CD14-positive monocyte (primary cell): ENCODE measurements at regions not wholly inside any gene's neighbourhood (a gene's known extent, or its start where the extent isn't known, plus 50 kb on each side); places are given as distances from the start of the nearest gene placed in this dataset.
"Not testable (repeated sequence)": the region's sequence is repeated elsewhere in the genome, so short reads cannot be mapped to it uniquely, and the experiment has no call there.

Source experiments
- DNase-seq, 3 donors: peaks; one replicate each; pipeline ENCODE4 v3.0.0-alpha.2; 2011 to 2022
- H2AFZ ChIP-seq: 2 replicates; pipeline ENCODE4 v1.6.0; 2012; ENCODE audit warnings: mild to moderate bottlenecking, low read depth, low read length, inconsistent platforms; ENCODE audit not compliant: insufficient read depth, poor library complexity, severe bottlenecking
- H3K27ac ChIP-seq, 2 donors: 1 replicate in 1 of 2; 2 replicates in 1 of 2; pipeline ENCODE4 v1.5.1; 2012 to 2013; ENCODE audit warnings: low read length in 2 of 2, control low read depth in 1 of 2, inconsistent platforms in 1 of 2, low read depth in 1 of 2, mild to moderate bottlenecking in 1 of 2
- H3K27me3 ChIP-seq, 2 donors: one replicate each; pipeline versions ENCODE4 v1.6.0 to v1.6.1; 2011 to 2013; ENCODE audit warnings: low read length in 2 of 2; ENCODE audit not compliant: control insufficient read depth in 2 of 2, insufficient read depth in 2 of 2
- H3K36me3 ChIP-seq, 2 donors: replicated peaks in 1 of 2; 1 replicate in 1 of 2; 2 replicates in 1 of 2; pipeline versions ENCODE4 v1.5.1 to v1.6.1; 2012 to 2013; ENCODE audit warnings: low read length in 2 of 2, control low read depth in 1 of 2, inconsistent platforms in 1 of 2, mild to moderate bottlenecking in 1 of 2; ENCODE audit not compliant: insufficient read depth in 2 of 2, control insufficient read depth in 1 of 2
- H3K4me1 ChIP-seq, 2 donors: 1 replicate in 1 of 2; 2 replicates in 1 of 2; pipeline versions ENCODE4 v1.5.1 to v1.6.1; 2012 to 2013; ENCODE audit warnings: low read length in 2 of 2, control low read depth in 1 of 2, inconsistent platforms in 1 of 2, mild to moderate bottlenecking in 1 of 2, moderate library complexity in 1 of 2; ENCODE audit not compliant: insufficient read depth in 2 of 2, control insufficient read depth in 1 of 2
- H3K4me2 ChIP-seq: replicated peaks from 2 replicates; pipeline ENCODE3; 2012; ENCODE audit warnings: low read length, moderate library complexity, mild to moderate bottlenecking; ENCODE audit not compliant: poor library complexity, severe bottlenecking; ENCODE audit errors: extremely low read depth
- H3K4me3 ChIP-seq, 3 experiments: fragments of 200-600 bp in 1 of 3; sonication (generic) in 1 of 3; replicated peaks in 1 of 3; 1 replicate in 2 of 3; 2 replicates in 1 of 3; pipeline ENCODE4 v1.5.1; 2011 to 2013; ENCODE audit warnings: low read length in 3 of 3, mild to moderate bottlenecking in 3 of 3, control low read depth in 2 of 3, low read depth in 2 of 3, inconsistent platforms in 1 of 3, moderate library complexity in 1 of 3
- H3K79me2 ChIP-seq: 2 replicates; pipeline ENCODE4 v1.6.0; 2012; ENCODE audit warnings: mild to moderate bottlenecking, control low read depth, inconsistent platforms, low read length, moderate library complexity; ENCODE audit not compliant: insufficient read depth
- H3K9ac ChIP-seq: 2 replicates; pipeline ENCODE4 v1.6.0; 2017; ENCODE audit warnings: low read length, mild to moderate bottlenecking; ENCODE audit not compliant: insufficient read depth, poor library complexity, severe bottlenecking
- H3K9me3 ChIP-seq, 2 donors: replicated peaks in 1 of 2; 1 replicate in 1 of 2; 2 replicates in 1 of 2; pipeline versions ENCODE4 v1.5.1 to v1.6.1; 2012 to 2013; ENCODE audit warnings: low read length in 2 of 2, control low read depth in 1 of 2; ENCODE audit not compliant: control insufficient read depth in 1 of 2, insufficient read depth in 1 of 2
- H4K20me1 ChIP-seq: 2 replicates; pipeline ENCODE4 v1.6.0; 2012; ENCODE audit warnings: mild to moderate bottlenecking, low read length, control low read depth, moderate library complexity; ENCODE audit not compliant: insufficient read depth
- H3K27ac Mint-ChIP-seq, 7 donors: one replicate each; pipeline ENCODE4 v1.8.0; 2020; ENCODE audit warnings: mild to moderate bottlenecking in 7 of 7, mixed read lengths in 7 of 7, moderate library complexity in 6 of 7, inconsistent platforms in 2 of 7
- H3K27me3 Mint-ChIP-seq, 3 donors: one replicate each; pipeline ENCODE4 v1.8.0; 2021 to 2022; ENCODE audit warnings: low read depth in 3 of 3, mild to moderate bottlenecking in 3 of 3, mixed read lengths in 3 of 3, moderate library complexity in 3 of 3, inconsistent platforms in 1 of 3
- H3K36me3 Mint-ChIP-seq, 2 donors: one replicate each; pipeline ENCODE4 v1.8.0; 2020; ENCODE audit warnings: mixed read lengths in 2 of 2, inconsistent platforms in 1 of 2, mild to moderate bottlenecking in 1 of 2
- H3K4me1 Mint-ChIP-seq: one replicate; pipeline ENCODE4 v1.8.0; 2020; ENCODE audit warnings: mild to moderate bottlenecking, mixed read lengths
- H3K4me3 Mint-ChIP-seq, 2 donors: one replicate each; pipeline ENCODE4 v1.8.0; 2020; ENCODE audit warnings: mild to moderate bottlenecking in 2 of 2, mixed read lengths in 2 of 2, moderate library complexity in 1 of 2
- H3K9me3 Mint-ChIP-seq, 7 donors: one replicate each; pipeline ENCODE4 v1.8.0; 2020 to 2022; ENCODE audit warnings: mixed read lengths in 7 of 7, mild to moderate bottlenecking in 6 of 7, moderate library complexity in 6 of 7, inconsistent platforms in 2 of 7
- WGBS: methylation state at CpG from one replicate; pipeline ENCODE4 v1.1.5; 2013; ENCODE audit warnings: missing lambda C conversion rate; ENCODE audit not compliant: insufficient coverage; 5-methylcytosine and 5-hydroxymethylcytosine counted together
- intact Hi-C, 2 donors: fragments of 100-400 bp; cut with micrococcal nuclease; formaldehyde crosslinking; loops; one replicate each; pipeline versions ENCODE4 v1.15.0 to v1.15.1; 2023
- TF ChIP-seq, protein P1 (sequence below): fragments of 200-600 bp; IDR thresholded peaks from one replicate; pipeline ENCODE4 v1.8.0; 2022; ENCODE audit warnings: antibody characterized with exemption, mild to moderate bottlenecking

DNA sequence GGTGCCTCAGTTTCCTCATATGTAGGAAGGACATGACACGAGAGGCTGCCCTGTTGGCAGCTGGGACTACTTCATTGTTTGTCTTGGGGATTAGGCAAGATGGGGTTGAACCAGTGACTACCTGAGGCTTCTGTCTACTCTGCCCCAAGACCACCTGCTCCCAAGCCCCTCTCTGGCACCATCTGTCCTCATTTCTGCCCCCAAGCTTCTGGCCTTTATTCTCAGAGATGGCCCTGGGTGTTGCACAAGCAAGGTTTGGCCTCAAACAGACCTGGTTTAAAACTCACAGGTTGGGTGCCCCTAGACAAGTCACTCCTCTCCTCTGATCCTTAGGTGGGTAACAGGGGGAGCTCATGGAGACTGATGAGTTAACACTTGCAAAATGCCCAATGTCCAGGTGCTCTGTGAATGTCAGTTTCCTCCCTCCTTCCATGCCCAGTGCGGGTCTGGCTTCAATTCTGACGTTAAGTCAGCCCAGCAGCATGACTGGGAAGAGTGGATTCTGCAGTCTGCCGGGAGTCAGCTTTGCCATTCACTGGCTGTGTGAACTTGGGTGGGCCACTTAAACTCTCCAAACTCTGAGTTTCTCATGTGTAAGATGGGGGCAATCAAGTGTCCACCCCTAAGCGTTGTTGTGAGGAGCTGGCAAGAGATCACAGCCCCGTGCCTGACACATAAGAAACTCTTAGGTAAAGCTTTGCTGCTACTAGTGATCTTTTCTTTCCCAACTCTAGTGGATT is 84.5 kb upstream of the TOX2 start:
- Histone ChIP-seq H2AFZ (no peak overlapping the region), H3K79me2 (no peaks in the 10 kb centered on the region), H3K4me1 (no peaks in the 10 kb centered on the region), H3K36me3 (no peaks in the 10 kb centered on the region), H3K9ac (no peak overlapping the region), H4K20me1 (no peaks in the 10 kb centered on the region), H3K4me2 (no peak overlapping the region), H3K27ac (no peak overlapping the region), H3K27me3 (peaks cover 3 to 11% of the 10 kb centered on the region in 2 donors), H3K4me3 (no peak overlapping the region), H3K9me3 (peaks cover 0 to 5% of the 10 kb centered on the region in 2 donors)
- Mint-ChIP-seq H3K27me3 (peaks cover 9 to 39% (median 16%) of the 10 kb centered on the region in 3 donors), H3K36me3 (no peaks in the 10 kb centered on the region), H3K4me1 (no peaks in the 10 kb centered on the region), H3K9me3 (peaks cover 0 to 8% (median 2%) of the 10 kb centered on the region in 7 donors), H3K27ac (no peak overlapping the region), H3K4me3 (no peak overlapping the region)
- intact Hi-C loops: no loop called here
- DNase-seq: no peak
- TF ChIP-seq, protein P1, sequence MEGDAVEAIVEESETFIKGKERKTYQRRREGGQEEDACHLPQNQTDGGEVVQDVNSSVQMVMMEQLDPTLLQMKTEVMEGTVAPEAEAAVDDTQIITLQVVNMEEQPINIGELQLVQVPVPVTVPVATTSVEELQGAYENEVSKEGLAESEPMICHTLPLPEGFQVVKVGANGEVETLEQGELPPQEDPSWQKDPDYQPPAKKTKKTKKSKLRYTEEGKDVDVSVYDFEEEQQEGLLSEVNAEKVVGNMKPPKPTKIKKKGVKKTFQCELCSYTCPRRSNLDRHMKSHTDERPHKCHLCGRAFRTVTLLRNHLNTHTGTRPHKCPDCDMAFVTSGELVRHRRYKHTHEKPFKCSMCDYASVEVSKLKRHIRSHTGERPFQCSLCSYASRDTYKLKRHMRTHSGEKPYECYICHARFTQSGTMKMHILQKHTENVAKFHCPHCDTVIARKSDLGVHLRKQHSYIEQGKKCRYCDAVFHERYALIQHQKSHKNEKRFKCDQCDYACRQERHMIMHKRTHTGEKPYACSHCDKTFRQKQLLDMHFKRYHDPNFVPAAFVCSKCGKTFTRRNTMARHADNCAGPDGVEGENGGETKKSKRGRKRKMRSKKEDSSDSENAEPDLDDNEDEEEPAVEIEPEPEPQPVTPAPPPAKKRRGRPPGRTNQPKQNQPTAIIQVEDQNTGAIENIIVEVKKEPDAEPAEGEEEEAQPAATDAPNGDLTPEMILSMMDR: no peak
- 83% methylated on average over 1 of the region's 6 CpGs for WGBS

DNA sequence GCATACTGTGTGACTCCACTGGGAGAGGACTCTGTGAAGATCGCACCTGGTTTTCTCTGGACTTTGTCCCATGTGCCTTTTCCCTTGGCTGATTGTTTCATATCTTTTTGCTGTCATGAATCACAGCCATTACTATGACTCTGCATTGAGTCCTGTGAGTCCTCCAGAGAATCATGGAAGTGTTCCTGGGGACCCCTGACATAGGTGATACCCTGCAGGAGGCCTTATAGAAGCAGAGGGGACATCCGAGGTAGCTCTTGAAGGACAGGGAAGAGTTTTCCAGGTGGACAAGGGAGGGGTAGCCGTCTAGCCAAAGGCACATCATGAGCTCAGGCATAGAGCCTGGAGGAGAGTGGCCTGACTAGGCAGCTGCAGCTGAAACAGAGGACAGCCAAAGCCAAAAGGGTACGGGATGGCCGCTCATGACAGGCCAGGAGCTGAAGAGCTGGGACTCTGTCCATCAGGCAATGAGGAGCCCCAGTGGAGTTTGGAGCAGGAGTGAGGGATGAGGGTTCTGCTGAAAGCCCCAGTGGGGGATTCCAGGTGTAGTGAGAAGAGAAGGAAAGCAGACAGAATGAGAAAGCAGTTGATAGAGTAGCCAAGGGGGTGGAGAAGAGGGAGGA is 86.6 kb upstream of the TOX2 start:
- TF ChIP-seq, protein P1: no peak
- Mint-ChIP-seq H3K36me3 (no peaks in the 10 kb centered on the region), H3K27me3 (peaks cover 10 to 44% (median 20%) of the 10 kb centered on the region in 3 donors), H3K9me3 (peaks cover 0 to 8% (median 2%) of the 10 kb centered on the region in 7 donors), H3K27ac (peak overlapping the region in 1 of 7 donors; percentile 43), H3K4me3 (no peak overlapping the region), H3K4me1 (no peaks in the 10 kb centered on the region)
- H3K36me3 ChIP-seq: no peaks in the 10 kb centered on the region
- H4K20me1 ChIP-seq: no peaks in the 10 kb centered on the region
- no peaks in the 10 kb centered on the region for H3K4me1 ChIP-seq
- H3K27me3 ChIP-seq: peaks cover 5 to 17% of the 10 kb centered on the region in 2 donors
- no peak for DNase-seq
- H3K79me2 ChIP-seq: no peaks in the 10 kb centered on the region
- no peak overlapping the region for H2AFZ ChIP-seq
- H3K4me3 ChIP-seq: no peak overlapping the region
- H3K9ac ChIP-seq: no peak overlapping the region
- no peak overlapping the region for H3K27ac ChIP-seq
- H3K4me2 ChIP-seq: no peak overlapping the region
- WGBS: 88% methylated on average over 5 of the region's 5 CpGs
- intact Hi-C loops: no loop called here
- H3K9me3 ChIP-seq: peaks cover 0 to 5% of the 10 kb centered on the region in 2 donors

GRCh38 chr20:43826943-43827342 is 87.7 kb upstream of the TOX2 start:
- H3K9me3 ChIP-seq, H4K20me1 ChIP-seq, H3K4me3 Mint-ChIP-seq: not testable (repeated sequence)

More at GRCh38 chr20:43826943-43827342, 87.7 kb upstream of the TOX2 start:
- H3K79me2 ChIP-seq, H3K27ac ChIP-seq, H3K27ac Mint-ChIP-seq, DNase-seq, H3K4me1 ChIP-seq, H3K4me2 ChIP-seq, H2AFZ ChIP-seq, H3K9ac ChIP-seq, intact Hi-C loops, H3K4me3 ChIP-seq, H3K4me1 Mint-ChIP-seq, H3K36me3 ChIP-seq, H3K9me3 Mint-ChIP-seq, H3K36me3 Mint-ChIP-seq: not testable (repeated sequence)
- WGBS: 67% methylated on average over 1 of the region's 5 CpGs
- peaks cover 12 to 36% (median 13%) of the 10 kb centered on the region in 3 donors for H3K27me3 Mint-ChIP-seq
- H3K27me3 ChIP-seq: peaks cover 5 to 17% of the 10 kb centered on the region in 2 donors
